GM19397 (cell line): ENCODE measurements at regions not wholly inside any gene's neighbourhood (a gene's known extent, or its start where the extent isn't known, plus 50 kb on each side); places are given as distances from the start of the nearest gene placed in this dataset.

Experiments used
- ATAC-seq: cut with Tn5 transposase; IDR thresholded peaks from one replicate; pipeline ENCODE4 v1.9.1; 2021; ENCODE audit warnings: mild to moderate bottlenecking, moderate library complexity; ENCODE audit not compliant: unreplicated experiment

- no peak for ATAC-seq
These were observed 130.9 kb downstream of the TES start for GRCh38 chr7:116340943-116341907.

- ATAC-seq = no peak
These were observed 131.8 kb downstream of the TES start for GRCh38 chr7:116342125-116342524.

GRCh38 chr7:116347151-116347832 lies 137.0 kb downstream of the TES start:
- no peak for ATAC-seq

GRCh38 chr7:116348346-116348745 lies 138.0 kb downstream of the TES start:
- no peak for ATAC-seq

- ATAC-seq = no peak
These were observed 141.6 kb downstream of the TES start for GRCh38 chr7:116351966-116352365.

GRCh38 chr7:116353647-116354046 lies 143.3 kb downstream of the TES start:
- ATAC-seq = no peak

GRCh38 chr7:116354171-116354545 lies 143.8 kb downstream of the TES start:
- no peak for ATAC-seq

- ATAC-seq = no peak
These were observed 144.4 kb downstream of the TES start for GRCh38 chr7:116354546-116355423.

- ATAC-seq = no peak
These were observed 144.1 kb upstream of the CAV2 start for GRCh38 chr7:116355424-116355765.

- no peak for ATAC-seq
These were observed 143.1 kb upstream of the CAV2 start for GRCh38 chr7:116356333-116356965.

GRCh38 chr7:116356979-116357378 lies 142.6 kb upstream of the CAV2 start:
- no peak for ATAC-seq

GRCh38 chr7:116357781-116358670 lies 141.5 kb upstream of the CAV2 start:
- no peak for ATAC-seq

GRCh38 chr7:116361767-116362166 lies 137.8 kb upstream of the CAV2 start:
- ATAC-seq = no peak

GRCh38 chr7:116363637-116364432 lies 135.7 kb upstream of the CAV2 start:
- no peak for ATAC-seq

- ATAC-seq = no peak
These were observed 135.1 kb upstream of the CAV2 start for GRCh38 chr7:116364469-116364868.

- ATAC-seq = no peak
These were observed 133.7 kb upstream of the CAV2 start for GRCh38 chr7:116365797-116366196.

GRCh38 chr7:116367171-116367813 lies 132.2 kb upstream of the CAV2 start:
- ATAC-seq = no peak

GRCh38 chr7:116368965-116369364 lies 130.6 kb upstream of the CAV2 start:
- ATAC-seq = no peak
